Activated T-cell treated with anti-CD3 and anti-CD28 coated beads, Interleukin-2, amount 50 U/mL, for 48 hours (primary cell): ENCODE measurements at regions not wholly inside any gene's neighbourhood (a gene's known extent, or its start where the extent isn't known, plus 50 kb on each side); places are given as distances from the start of the nearest gene placed in this dataset.
A peak's percentile ranks its signal among the peaks of the same experiment; 100 is the strongest.
"Not testable (repeated sequence)": the region's sequence is repeated elsewhere in the genome, so short reads cannot be mapped to it uniquely, and the experiment has no call there.

Experiments
- DNase-seq, 2 experiments: peaks; one replicate each; pipeline ENCODE4 v3.0.0-alpha.2; 2020

- DNase-seq, result peak; percentile 60 to 69
These were observed 52.2 kb upstream of the MKI67 start for GRCh38 chr10:128178302-128178958.

GRCh38 chr10:128180843-128181242, 54.6 kb upstream of the MKI67 start:
- DNase-seq, result peak; percentile 36 to 53

- DNase-seq, result no peak
These were observed 59.4 kb upstream of the MKI67 start for GRCh38 chr10:128185627-128186026.

GRCh38 chr10:128186959-128187787, 61.0 kb upstream of the MKI67 start:
- peak; percentile 44 to 54 for DNase-seq

- DNase-seq, result no peak
These were observed 61.6 kb upstream of the MKI67 start for GRCh38 chr10:128187788-128188185.

- DNase-seq, result no peak
These were observed 63.0 kb upstream of the MKI67 start for GRCh38 chr10:128189176-128189575.

- no peak for DNase-seq
These were observed 65.6 kb upstream of the MKI67 start for GRCh38 chr10:128191847-128192246.

GRCh38 chr10:128201826-128202225, 75.6 kb upstream of the MKI67 start:
- not testable (repeated sequence) for DNase-seq

- no peak for DNase-seq
These were observed 76.8 kb upstream of the MKI67 start for GRCh38 chr10:128203028-128203427.

- not testable (repeated sequence) for DNase-seq
These were observed 79.4 kb upstream of the MKI67 start for GRCh38 chr10:128205591-128205990.

- no peak for DNase-seq
These were observed 80.5 kb upstream of the MKI67 start for GRCh38 chr10:128206676-128207075.

GRCh38 chr10:128209862-128210214, 83.6 kb upstream of the MKI67 start:
- no peak for DNase-seq

- peak; percentile 85 to 89 for DNase-seq
These were observed 84.2 kb upstream of the MKI67 start for GRCh38 chr10:128210215-128211063.

GRCh38 chr10:128211064-128211504, 84.9 kb upstream of the MKI67 start:
- DNase-seq, result no peak

- peak; percentile 91 for DNase-seq
These were observed 85.9 kb upstream of the MKI67 start for GRCh38 chr10:128211953-128212727.

GRCh38 chr10:128213156-128213555, 86.9 kb upstream of the MKI67 start:
- no peak for DNase-seq

GRCh38 chr10:128215733-128216132, 89.5 kb upstream of the MKI67 start:
- DNase-seq, result no peak

GRCh38 chr10:128217136-128217535, 90.9 kb upstream of the MKI67 start:
- no peak for DNase-seq

GRCh38 chr10:128218161-128218560, 91.9 kb upstream of the MKI67 start:
- DNase-seq, result no peak

GRCh38 chr10:128219295-128219694, 93.1 kb upstream of the MKI67 start:
- no peak for DNase-seq

- no peak for DNase-seq
These were observed 93.8 kb upstream of the MKI67 start for GRCh38 chr10:128220021-128220420.

- no peak for DNase-seq
These were observed 94.9 kb upstream of the MKI67 start for GRCh38 chr10:128221117-128221516.

GRCh38 chr10:128221807-128222206, 95.6 kb upstream of the MKI67 start:
- no peak for DNase-seq
